Karpas-422 (cell line): ENCODE measurements at regions not wholly inside any gene's neighbourhood (a gene's known extent, or its start where the extent isn't known, plus 50 kb on each side); places are given as distances from the start of the nearest gene placed in this dataset.
"Not testable (repeated sequence)": the region's sequence is repeated elsewhere in the genome, so short reads cannot be mapped to it uniquely, and the experiment has no call there.

ENCODE experiments used
- DNase-seq: peaks from one replicate; pipeline ENCODE4 v3.0.0-alpha.2; 2015
- H2AFZ ChIP-seq: fragments of 200-600 bp; sonication (generic); 2 replicates; pipeline ENCODE4 v1.6.1; 2014; ENCODE audit warnings: antibody characterized with exemption, low read length, mixed read lengths
- H3K27ac ChIP-seq: fragments of 200-600 bp; sonication (generic); 2 replicates; pipeline ENCODE4 v1.5.1; 2014; ENCODE audit warnings: mild to moderate bottlenecking, low read length, moderate library complexity
- H3K27me3 ChIP-seq: fragments of 200-600 bp; sonication (generic); 2 replicates; pipeline ENCODE4 v1.6.1; 2014; ENCODE audit warnings: low read length, mixed read lengths
- H3K36me3 ChIP-seq: fragments of 200-600 bp; sonication (generic); 2 replicates; pipeline ENCODE4 v1.6.1; 2014; ENCODE audit warnings: low read length, mixed read lengths; ENCODE audit not compliant: insufficient read depth
- H3K4me1 ChIP-seq: fragments of 200-600 bp; sonication (generic); 2 replicates; pipeline ENCODE4 v1.6.1; 2014; ENCODE audit warnings: mild to moderate bottlenecking, low read length, mixed read lengths
- H3K4me2 ChIP-seq: fragments of 200-600 bp; sonication (generic); 2 replicates; pipeline ENCODE4 v1.6.1; 2014; ENCODE audit warnings: low read length, low read depth, mild to moderate bottlenecking; ENCODE audit not compliant: poor library complexity, severe bottlenecking
- H3K4me3 ChIP-seq: fragments of 200-600 bp; sonication (generic); 2 replicates; pipeline ENCODE4 v1.5.1; 2014; ENCODE audit warnings: mild to moderate bottlenecking, antibody characterized with exemption, low read length, mixed read lengths
- H3K79me2 ChIP-seq: fragments of 200-600 bp; sonication (generic); 2 replicates; pipeline ENCODE4 v1.6.1; 2014; ENCODE audit warnings: mild to moderate bottlenecking, low read length, mixed read lengths
- H3K9ac ChIP-seq: fragments of 200-600 bp; sonication (generic); 2 replicates; pipeline ENCODE4 v1.6.0; 2014; ENCODE audit warnings: low read length
- H3K9me2 ChIP-seq: fragments of 200-600 bp; sonication (generic), shearing (Covaris generic); replicated peaks from 2 replicates; pipeline ENCODE4 v1.6.0; 2014; ENCODE audit warnings: mild to moderate bottlenecking, low read length, moderate library complexity; ENCODE audit not compliant: insufficient read depth
- H3K9me3 ChIP-seq: fragments of 300-700, 200-600 bp; sonication (generic); 2 replicates; pipeline ENCODE4 v1.6.1; 2014; ENCODE audit warnings: low read length, mixed read lengths
- H4K20me1 ChIP-seq: fragments of 200-600 bp; sonication (generic); 2 replicates; pipeline ENCODE4 v1.6.1; 2014; ENCODE audit warnings: mild to moderate bottlenecking, antibody characterized with exemption, low read length, low read depth; ENCODE audit not compliant: insufficient read depth

DNA sequence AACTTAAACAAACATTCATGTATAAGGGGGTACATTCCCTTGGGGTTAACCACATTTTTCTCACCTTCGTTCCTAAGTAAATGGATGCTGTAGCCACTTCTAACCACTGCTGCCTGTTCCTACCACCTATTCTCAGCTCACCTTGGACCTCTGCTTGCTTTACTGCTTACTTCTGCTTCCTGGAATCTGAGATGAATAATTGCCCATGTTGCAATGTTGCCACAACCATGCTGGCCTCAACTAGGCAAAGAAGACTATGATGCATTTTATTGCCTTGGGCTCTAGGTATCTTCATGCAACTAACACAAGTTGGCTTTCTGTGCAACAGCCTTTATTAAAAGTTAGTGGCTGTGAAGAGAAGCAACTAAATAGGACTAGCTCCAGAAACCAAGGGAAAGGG lies 106.3 kb upstream of the TCF4 start:
- no peaks in the 10 kb centered on the region for H3K9me3 ChIP-seq
- H3K9ac ChIP-seq: no peak overlapping the region
- no peaks in the 10 kb centered on the region for H3K79me2 ChIP-seq
- H3K9me2 ChIP-seq: no peaks in the 10 kb centered on the region
- H4K20me1 ChIP-seq: no peaks in the 10 kb centered on the region
- no peak overlapping the region for H3K27ac ChIP-seq
- no peak overlapping the region for H3K4me3 ChIP-seq
- no peak for DNase-seq
- H3K4me1 ChIP-seq: no peaks in the 10 kb centered on the region
- no peak overlapping the region for H3K4me2 ChIP-seq
- H2AFZ ChIP-seq: no peak overlapping the region
- no peaks in the 10 kb centered on the region for H3K27me3 ChIP-seq
- H3K36me3 ChIP-seq: no peaks in the 10 kb centered on the region

DNA sequence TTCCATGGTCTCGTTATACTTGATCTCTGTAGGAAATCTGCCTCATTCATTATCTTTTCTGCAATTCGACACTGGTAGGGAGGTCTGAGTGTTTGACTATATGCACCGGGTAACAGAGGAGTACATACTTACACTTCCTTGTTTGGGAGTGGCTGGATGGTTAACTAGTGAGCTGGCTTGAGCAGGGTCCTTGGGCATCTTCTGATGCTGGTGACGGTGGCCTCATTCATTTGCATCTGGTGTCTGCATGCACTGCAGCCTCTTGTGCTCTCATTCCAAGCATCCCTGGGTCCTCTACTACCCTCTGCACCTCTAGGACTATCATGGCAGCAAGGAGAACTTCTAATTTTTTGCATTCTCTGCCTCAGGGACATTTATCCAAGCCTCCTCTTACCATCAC lies 100.0 kb upstream of the TCF4 start:
- Histone ChIP-seq H2AFZ (no peak overlapping the region), H3K9me3 (no peaks in the 10 kb centered on the region), H3K4me2 (no peak overlapping the region), H3K27me3 (no peaks in the 10 kb centered on the region), H3K79me2 (no peaks in the 10 kb centered on the region), H3K36me3 (no peaks in the 10 kb centered on the region), H3K27ac (no peak overlapping the region), H3K4me3 (no peak overlapping the region), H3K4me1 (no peaks in the 10 kb centered on the region), H4K20me1 (no peaks in the 10 kb centered on the region), H3K9ac (no peak overlapping the region), H3K9me2 (no peaks in the 10 kb centered on the region)
- no peak for DNase-seq

DNA sequence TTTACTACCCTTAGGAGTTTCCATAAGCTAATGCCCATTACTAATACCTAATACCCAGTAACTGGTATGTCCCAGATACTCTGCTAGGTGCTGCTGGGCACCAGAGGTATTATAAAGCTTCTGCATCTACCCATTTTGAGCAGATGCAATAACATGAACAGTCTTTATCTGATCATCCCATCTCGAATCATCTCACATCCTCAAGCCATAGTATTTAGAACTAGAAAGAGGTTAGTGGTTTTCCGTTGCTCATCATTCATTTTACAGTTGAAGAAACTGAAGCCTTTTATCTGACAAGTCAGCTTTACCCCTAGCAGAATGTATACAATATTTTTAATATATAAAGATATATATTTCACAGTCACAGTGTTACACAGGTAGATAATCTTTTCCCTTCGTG lies 99.1 kb upstream of the TCF4 start:
- DNase-seq: no peak
- Histone ChIP-seq H2AFZ (no peak overlapping the region), H3K9me3 (no peaks in the 10 kb centered on the region), H3K36me3 (no peaks in the 10 kb centered on the region), H3K9me2 (no peaks in the 10 kb centered on the region), H4K20me1 (no peaks in the 10 kb centered on the region), H3K4me3 (no peak overlapping the region), H3K27ac (no peak overlapping the region), H3K4me2 (no peak overlapping the region), H3K79me2 (no peaks in the 10 kb centered on the region), H3K27me3 (no peaks in the 10 kb centered on the region), H3K9ac (no peak overlapping the region), H3K4me1 (no peaks in the 10 kb centered on the region)

DNA sequence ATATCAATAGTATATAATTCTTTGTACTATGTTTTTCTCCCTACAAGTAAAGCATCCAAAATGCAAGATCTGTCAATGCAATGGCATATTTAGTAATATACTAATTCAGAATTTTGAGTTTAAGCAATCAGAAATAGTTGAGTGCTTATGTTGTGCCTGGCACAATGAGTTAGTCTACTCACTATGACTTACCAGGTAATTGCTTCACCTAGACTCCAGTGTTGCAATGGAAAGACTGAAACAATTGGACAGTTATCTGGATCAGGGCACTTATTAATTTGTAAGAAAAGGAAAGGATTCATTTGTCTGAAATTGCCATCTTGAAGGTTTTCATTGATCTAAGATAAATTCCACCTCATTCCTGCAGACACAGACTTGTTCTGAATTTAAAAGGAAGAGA lies 97.6 kb upstream of the TCF4 start:
- no peaks in the 10 kb centered on the region for H3K36me3 ChIP-seq
- H3K27ac ChIP-seq: no peak overlapping the region
- no peaks in the 10 kb centered on the region for H3K79me2 ChIP-seq
- H3K4me3 ChIP-seq: no peak overlapping the region
- no peaks in the 10 kb centered on the region for H4K20me1 ChIP-seq
- no peak for DNase-seq
- no peaks in the 10 kb centered on the region for H3K9me3 ChIP-seq
- H3K27me3 ChIP-seq: no peaks in the 10 kb centered on the region
- no peaks in the 10 kb centered on the region for H3K9me2 ChIP-seq
- no peak overlapping the region for H3K9ac ChIP-seq
- H3K4me2 ChIP-seq: no peak overlapping the region
- H3K4me1 ChIP-seq: no peaks in the 10 kb centered on the region
- H2AFZ ChIP-seq: no peak overlapping the region

DNA sequence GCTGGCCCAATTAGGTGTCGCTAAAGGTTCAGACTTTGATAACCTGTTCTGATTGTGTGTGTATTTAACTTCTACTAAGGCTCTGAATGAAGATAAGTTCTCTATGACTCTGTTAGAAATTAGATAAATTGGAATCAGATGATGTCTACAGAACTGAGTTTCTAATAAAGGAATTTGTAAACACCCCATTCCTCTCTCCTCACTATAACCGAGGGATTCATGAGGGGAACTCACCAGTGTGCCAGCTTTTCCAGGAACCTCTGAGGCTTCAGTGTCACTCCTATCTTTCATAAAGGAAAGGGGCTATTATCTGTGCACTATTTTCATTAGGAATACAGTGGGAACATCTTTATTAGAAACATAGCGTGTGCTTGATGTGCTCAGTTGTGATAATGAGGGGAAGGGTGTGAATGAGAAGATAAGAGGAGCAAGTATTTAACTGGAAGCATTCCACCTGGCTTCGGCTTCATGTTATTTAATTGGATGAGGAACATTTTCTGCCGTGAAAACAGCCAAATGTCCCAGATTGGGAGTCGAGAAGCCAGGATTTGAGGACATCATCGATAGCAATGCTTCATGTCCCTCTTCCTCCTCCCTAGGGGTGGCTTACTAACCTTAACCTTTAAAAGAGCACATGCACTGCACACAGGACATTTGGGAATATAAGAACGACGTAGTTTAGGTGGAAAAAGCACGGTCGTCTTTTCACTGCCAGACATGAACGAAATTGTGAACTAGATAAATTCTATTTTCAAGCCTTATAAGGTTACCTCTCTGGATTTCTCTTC lies 84.8 kb upstream of the TCF4 start:
- Histone ChIP-seq H3K36me3 (no peaks in the 10 kb centered on the region), H3K9me3 (no peaks in the 10 kb centered on the region; the same call in 1 of the 2 replicates), H3K9ac (no peak overlapping the region), H3K9me2 (no peaks in the 10 kb centered on the region), H3K27ac (no peak overlapping the region), H3K79me2 (no peaks in the 10 kb centered on the region), H3K4me3 (no peak overlapping the region), H3K27me3 (no peaks in the 10 kb centered on the region), H3K4me2 (no peak overlapping the region), H2AFZ (no peak overlapping the region), H3K4me1 (no peaks in the 10 kb centered on the region), H4K20me1 (no peaks in the 10 kb centered on the region)
- DNase-seq: no peak

DNA sequence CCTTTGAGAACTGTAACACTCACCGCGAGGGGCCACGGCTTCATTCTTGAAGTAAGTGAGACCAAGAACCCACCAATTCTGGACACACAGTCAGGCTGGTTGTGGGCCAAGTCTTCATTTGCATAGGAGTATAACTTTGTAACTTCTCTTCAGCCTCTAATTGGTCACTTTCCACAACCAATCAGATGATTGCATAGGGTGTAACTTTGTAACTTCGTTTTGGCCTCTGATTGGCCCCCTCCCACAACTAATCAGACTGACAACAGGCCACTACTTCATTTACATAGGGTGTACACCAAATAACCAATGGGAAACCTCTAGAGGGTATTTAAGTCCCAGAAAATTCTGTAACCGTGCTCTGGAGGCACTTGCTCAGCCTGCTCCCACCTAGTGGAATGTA lies 77.5 kb upstream of the TCF4 start:
- no peaks in the 10 kb centered on the region for H3K27me3 ChIP-seq
- H3K9me3 ChIP-seq: no peaks in the 10 kb centered on the region; the same call in 1 of the 2 replicates
- no peak overlapping the region for H3K4me3 ChIP-seq
- H3K9me2 ChIP-seq: no peaks in the 10 kb centered on the region
- no peak overlapping the region for H3K9ac ChIP-seq
- no peak overlapping the region for H2AFZ ChIP-seq
- DNase-seq: no peak
- no peaks in the 10 kb centered on the region for H4K20me1 ChIP-seq
- H3K27ac ChIP-seq: no peak overlapping the region
- H3K36me3 ChIP-seq: no peaks in the 10 kb centered on the region
- H3K79me2 ChIP-seq: no peaks in the 10 kb centered on the region
- H3K4me1 ChIP-seq: no peaks in the 10 kb centered on the region
- H3K4me2 ChIP-seq: no peak overlapping the region

DNA sequence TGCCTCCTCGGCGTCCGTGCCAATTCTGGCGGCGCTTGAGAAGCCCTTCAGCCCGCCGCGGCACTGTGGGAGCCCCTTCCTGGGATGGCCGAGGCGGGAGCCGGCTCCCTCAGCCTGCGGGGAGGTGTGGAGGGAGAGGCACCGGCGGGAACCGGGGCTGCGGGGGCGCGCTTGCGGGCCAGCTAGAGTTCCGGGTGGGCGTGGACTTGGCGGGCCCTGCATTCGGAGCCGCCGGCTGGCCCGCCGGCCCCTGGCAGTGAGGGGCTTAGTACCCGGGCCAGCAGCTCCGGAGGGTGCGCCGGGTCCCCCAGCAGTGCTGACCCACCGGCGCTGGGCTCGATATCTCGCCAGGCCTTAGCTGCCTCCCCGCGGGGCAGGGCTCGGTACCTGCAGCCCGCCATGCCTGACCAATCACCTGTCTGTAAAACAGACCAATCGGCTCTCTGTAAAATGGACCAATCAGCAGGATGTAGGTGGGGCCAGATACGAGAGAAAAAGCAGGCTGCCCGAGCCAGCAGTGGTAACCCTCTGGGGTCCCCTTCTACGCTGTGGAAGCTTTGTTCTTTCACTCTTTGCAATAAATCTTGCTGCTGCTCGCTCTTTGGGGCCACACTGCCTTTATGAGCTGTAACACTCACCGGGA lies 76.9 kb upstream of the TCF4 start:
- H3K9me3 ChIP-seq, H3K9ac ChIP-seq, H3K79me2 ChIP-seq, H3K4me1 ChIP-seq, H3K36me3 ChIP-seq, H3K27me3 ChIP-seq, H3K27ac ChIP-seq, H4K20me1 ChIP-seq, H2AFZ ChIP-seq, H3K9me2 ChIP-seq, H3K4me3 ChIP-seq, H3K4me2 ChIP-seq: not testable (repeated sequence)
- DNase-seq: peak; percentile 15

DNA sequence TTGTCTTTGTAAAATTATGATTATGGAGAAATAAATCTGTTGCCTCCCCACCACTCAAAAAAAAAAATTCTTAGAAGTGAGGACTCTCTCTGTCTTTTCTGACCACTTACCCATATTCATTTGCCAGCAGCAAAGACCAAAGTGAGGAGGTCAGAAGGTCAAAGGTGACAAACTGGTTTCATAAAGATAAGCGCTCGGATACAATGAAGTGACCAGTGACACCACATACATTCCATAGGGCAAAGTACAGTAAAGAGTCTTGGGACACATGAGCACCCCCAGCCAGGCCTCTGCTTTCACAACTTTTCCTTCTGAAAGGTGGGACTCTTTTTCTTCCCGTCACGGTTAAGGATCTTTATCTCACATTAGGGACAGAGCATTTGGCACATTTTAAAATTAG lies 75.9 kb upstream of the TCF4 start:
- H3K27ac ChIP-seq: no peak overlapping the region
- no peak overlapping the region for H3K4me2 ChIP-seq
- no peak overlapping the region for H3K4me3 ChIP-seq
- no peak for DNase-seq
- H3K4me1 ChIP-seq: no peaks in the 10 kb centered on the region
- H3K9ac ChIP-seq: no peak overlapping the region
- H3K9me2 ChIP-seq: no peaks in the 10 kb centered on the region
- H3K9me3 ChIP-seq: no peaks in the 10 kb centered on the region
- no peaks in the 10 kb centered on the region for H3K27me3 ChIP-seq
- no peaks in the 10 kb centered on the region for H3K79me2 ChIP-seq
- H3K36me3 ChIP-seq: no peaks in the 10 kb centered on the region
- no peaks in the 10 kb centered on the region for H4K20me1 ChIP-seq
- H2AFZ ChIP-seq: no peak overlapping the region
